TTC549 (cell line): ENCODE measurements at regions not wholly inside any gene's neighbourhood (a gene's known extent, or its start where the extent isn't known, plus 50 kb on each side); places are given as distances from the start of the nearest gene placed in this dataset.
"Not testable (repeated sequence)": the region's sequence is repeated elsewhere in the genome, so short reads cannot be mapped to it uniquely, and the experiment has no call there.

Experiments used
- FAIRE-seq: peaks from 2 replicates; lab custom pipeline; 2012; peaks lifted over from hg19 to GRCh38; lab: Jason Lieb, UNC

GRCh38 chr20:12829170-12829569 lies 179.6 kb upstream of the SPTLC3 start:
- FAIRE-seq = no peak

GRCh38 chr20:12833861-12834260 lies 174.9 kb upstream of the SPTLC3 start:
- no peak for FAIRE-seq

DNA sequence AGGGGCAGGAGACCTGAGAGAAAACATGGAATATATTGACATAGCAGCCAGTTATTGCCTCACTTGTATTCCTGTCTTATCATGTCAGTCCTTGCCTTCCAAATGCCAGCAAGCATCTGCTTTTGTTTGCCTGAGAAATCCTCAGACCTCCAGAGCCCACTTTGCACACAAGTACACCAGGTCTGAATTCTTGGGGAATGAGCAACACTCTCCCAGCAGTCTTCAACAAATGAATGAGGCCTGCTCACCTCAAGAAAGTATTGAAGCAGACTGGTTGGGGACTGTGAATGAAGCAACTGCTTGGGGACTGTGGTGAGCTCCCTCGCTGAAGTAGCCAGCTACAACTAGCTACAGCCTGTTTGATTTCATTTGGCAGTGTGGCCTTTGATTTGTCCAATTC lies 172.8 kb upstream of the SPTLC3 start:
- no peak for FAIRE-seq

GRCh38 chr20:12837646-12838045 lies 171.1 kb upstream of the SPTLC3 start:
- FAIRE-seq = no peak

GRCh38 chr20:12838261-12838866 lies 170.4 kb upstream of the SPTLC3 start:
- FAIRE-seq = no peak

- no peak for FAIRE-seq
These were observed 160.9 kb upstream of the SPTLC3 start for GRCh38 chr20:12847872-12848271.

GRCh38 chr20:12849225-12849910 lies 159.4 kb upstream of the SPTLC3 start:
- FAIRE-seq = no peak

DNA sequence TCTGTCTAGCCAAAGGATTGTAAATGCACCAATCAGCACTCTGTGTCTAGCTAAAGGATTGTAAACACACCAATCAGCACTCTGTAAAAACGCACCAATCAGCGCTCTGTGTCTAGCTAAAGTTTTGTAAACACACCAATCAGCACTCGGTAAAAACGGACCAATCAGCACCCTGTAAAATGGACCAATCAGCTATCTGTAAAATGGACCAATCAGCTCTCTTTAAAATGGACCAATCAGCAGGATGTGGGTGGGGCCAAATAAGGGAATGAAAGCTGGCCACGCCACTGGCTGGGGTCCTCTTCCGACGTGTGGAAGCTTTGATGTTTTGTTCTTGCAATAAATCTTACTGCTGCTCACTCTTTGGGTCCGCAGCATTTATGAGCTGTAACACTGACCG lies 151.1 kb upstream of the SPTLC3 start:
- FAIRE-seq = not testable (repeated sequence)

GRCh38 chr20:12860619-12861247 lies 148.0 kb upstream of the SPTLC3 start:
- no peak for FAIRE-seq

DNA sequence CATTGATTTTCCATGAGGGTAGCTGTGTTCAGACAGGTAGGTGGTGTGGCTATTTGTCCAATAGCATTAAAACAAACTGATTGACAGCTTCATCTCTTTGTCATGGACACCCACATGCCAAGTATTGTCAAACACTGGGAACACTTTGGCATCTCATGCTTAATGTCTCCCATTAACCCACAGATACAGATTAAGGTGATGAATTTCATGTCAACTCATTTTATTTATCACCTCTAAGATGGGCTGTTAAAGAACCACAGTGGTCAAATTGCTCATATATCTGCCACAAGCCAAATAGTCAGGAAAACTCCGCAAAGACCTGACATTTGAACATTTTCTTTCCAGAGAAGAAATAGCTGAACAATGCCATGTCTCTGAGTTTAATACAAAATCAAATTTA lies 139.1 kb upstream of the SPTLC3 start:
- FAIRE-seq = no peak

- FAIRE-seq = no peak
These were observed 138.2 kb upstream of the SPTLC3 start for GRCh38 chr20:12870588-12870987.

GRCh38 chr20:12874933-12875332 lies 133.8 kb upstream of the SPTLC3 start:
- FAIRE-seq = no peak

- FAIRE-seq = no peak
These were observed 133.3 kb upstream of the SPTLC3 start for GRCh38 chr20:12875510-12875909.

DNA sequence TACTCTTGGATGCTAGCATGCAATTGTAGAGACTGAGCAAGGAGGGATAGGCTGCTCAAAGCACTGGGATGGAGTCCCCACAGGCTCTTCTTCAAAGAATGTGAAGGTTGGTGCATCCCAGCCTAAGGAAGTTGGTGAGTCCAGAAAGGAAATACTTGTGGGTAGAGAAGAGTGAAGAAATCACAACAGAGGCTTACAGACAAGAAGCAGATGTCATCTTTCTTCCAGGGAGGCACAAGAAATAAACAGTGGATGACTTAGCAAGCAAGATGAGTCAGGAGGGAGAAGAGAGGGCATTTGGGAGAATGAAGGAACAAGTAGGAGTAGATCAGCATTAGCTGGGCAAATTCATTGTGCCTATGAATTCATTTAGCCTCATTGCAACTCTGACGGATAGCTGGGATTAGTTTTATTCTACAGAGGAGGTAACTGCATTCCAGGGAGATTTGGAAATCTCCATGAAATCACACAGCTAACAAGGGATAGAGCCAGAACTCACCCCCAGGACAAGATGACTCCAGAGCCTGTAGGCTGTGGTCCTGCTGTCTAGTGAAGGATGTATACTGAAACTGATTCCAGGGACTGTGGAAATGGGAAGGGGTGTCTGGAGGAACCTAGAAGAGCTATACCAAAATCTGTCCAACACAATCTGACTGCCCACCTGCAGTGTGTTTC lies 125.8 kb upstream of the SPTLC3 start:
- FAIRE-seq = no peak

- no peak for FAIRE-seq
These were observed 125.3 kb upstream of the SPTLC3 start for GRCh38 chr20:12883507-12883885.

GRCh38 chr20:12886618-12887363 lies 122.0 kb upstream of the SPTLC3 start:
- no peak for FAIRE-seq

- no peak for FAIRE-seq
These were observed 117.1 kb upstream of the SPTLC3 start for GRCh38 chr20:12891643-12892042.

DNA sequence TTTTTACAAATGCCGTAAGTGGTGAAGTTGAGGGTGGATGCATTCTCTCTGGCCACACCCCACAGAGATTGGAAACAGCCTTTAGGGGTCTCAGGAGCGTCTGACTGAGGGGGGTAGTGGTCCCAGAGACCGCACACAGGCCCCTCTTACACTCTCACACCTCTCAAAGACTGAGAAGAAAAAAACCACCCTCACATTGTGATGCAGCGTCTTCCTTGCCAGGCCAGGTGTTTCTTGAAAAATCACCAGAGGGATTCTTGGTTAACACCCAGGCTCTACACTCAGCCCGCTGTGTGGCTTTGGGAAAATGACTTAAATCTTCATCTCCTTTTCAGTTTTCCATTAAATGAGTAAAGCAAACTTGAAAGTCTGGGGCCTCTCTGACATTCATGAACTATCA lies 115.8 kb upstream of the SPTLC3 start:
- no peak for FAIRE-seq

GRCh38 chr20:12893653-12894052 lies 115.1 kb upstream of the SPTLC3 start:
- FAIRE-seq = no peak

GRCh38 chr20:12894089-12894488 lies 114.7 kb upstream of the SPTLC3 start:
- FAIRE-seq = no peak

DNA sequence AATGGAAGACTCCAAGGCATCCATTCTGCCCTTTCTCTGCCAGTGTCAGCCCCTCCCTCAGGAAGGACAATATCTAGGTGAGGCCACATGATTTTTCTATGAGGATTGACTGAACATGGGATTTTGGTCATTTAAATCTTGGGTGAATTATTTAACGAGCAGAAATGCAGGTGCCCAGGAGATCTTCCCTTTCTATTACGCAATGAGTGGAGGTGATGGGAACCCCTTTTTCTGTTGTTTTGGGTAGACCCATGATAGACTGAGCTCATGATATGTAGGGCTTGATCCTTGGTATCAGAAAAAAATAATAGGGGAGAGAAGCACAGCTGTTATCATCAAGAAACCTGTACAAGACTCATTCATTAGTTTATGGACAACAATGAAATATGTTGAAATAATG lies 112.6 kb upstream of the SPTLC3 start:
- FAIRE-seq = no peak

DNA sequence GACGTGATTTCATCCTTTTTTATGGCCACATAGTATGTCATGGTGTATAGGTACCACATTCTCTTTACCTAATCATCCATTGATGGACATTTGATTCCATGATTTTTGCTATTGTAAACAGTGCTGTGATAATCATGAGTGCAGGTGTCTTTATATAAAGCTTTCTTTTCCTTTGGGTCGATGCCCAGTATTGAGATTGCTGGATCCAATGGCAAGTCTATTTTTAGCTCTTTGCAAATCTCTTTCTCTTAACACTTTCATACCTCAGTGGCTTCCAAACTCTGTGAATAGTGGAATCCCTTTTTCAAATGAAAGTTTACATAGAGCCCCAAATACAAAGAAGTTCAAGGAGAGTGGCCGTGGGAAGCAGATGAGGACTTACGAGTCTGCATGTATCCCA lies 105.8 kb upstream of the SPTLC3 start:
- FAIRE-seq = no peak

GRCh38 chr20:12906361-12906760 lies 102.4 kb upstream of the SPTLC3 start:
- FAIRE-seq = no peak
